ENCODE measurements at regions not wholly inside any gene's neighbourhood (a gene's known extent, or its start where the extent isn't known, plus 50 kb on each side); places are given as distances from the start of the nearest gene placed in this dataset.

GRCh38 chr16:50476486-50477255, 71.5 kb upstream of the NKD1 start:
- TF ChIP-seq EZH2 (IDR thresholded peaks at IDR 0.05; ENCODE audit: borderline replicate concordance, low read depth, low read length, severe bottlenecking) (no peak), GATA2 (IDR thresholded peaks at IDR 0.05; ENCODE audit: insufficient read depth, insufficient read length, low read depth, low read length) (no peak), POLR2A (IDR thresholded peaks at IDR 0.05; ENCODE audit: low read depth, low read length) (no peak), MYC (IDR thresholded peaks at IDR 0.05; ENCODE audit: low read depth, low read length) (no peak), POLR2AphosphoS5 (IDR thresholded peaks at IDR 0.05; ENCODE audit: insufficient read depth, low read depth, low read length) (no peak), FOS (IDR thresholded peaks at IDR 0.05; ENCODE audit: borderline replicate concordance, insufficient read depth, low read length) (no peak), JUN (IDR thresholded peaks at IDR 0.05; ENCODE audit: borderline replicate concordance, insufficient read depth, insufficient read length, low read depth) (no peak)
- TF ChIP-seq, protein P1, sequence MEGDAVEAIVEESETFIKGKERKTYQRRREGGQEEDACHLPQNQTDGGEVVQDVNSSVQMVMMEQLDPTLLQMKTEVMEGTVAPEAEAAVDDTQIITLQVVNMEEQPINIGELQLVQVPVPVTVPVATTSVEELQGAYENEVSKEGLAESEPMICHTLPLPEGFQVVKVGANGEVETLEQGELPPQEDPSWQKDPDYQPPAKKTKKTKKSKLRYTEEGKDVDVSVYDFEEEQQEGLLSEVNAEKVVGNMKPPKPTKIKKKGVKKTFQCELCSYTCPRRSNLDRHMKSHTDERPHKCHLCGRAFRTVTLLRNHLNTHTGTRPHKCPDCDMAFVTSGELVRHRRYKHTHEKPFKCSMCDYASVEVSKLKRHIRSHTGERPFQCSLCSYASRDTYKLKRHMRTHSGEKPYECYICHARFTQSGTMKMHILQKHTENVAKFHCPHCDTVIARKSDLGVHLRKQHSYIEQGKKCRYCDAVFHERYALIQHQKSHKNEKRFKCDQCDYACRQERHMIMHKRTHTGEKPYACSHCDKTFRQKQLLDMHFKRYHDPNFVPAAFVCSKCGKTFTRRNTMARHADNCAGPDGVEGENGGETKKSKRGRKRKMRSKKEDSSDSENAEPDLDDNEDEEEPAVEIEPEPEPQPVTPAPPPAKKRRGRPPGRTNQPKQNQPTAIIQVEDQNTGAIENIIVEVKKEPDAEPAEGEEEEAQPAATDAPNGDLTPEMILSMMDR (IDR thresholded peaks at IDR 0.05; ENCODE audit: extremely low read depth in 1 of 2, insufficient read depth in 1 of 2, low read depth in 1 of 2, low read length in 2 of 2), result no peak
- TF ChIP-seq, protein P2, sequence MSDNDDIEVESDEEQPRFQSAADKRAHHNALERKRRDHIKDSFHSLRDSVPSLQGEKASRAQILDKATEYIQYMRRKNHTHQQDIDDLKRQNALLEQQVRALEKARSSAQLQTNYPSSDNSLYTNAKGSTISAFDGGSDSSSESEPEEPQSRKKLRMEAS (IDR thresholded peaks at IDR 0.05; ENCODE audit: insufficient read depth, insufficient read length), result no peak
- CTCF ChIA-PET, result no interaction called here
- Histone ChIP-seq H3K27ac (ENCODE audit: insufficient read depth, low read depth, low read length) (no peak overlapping the region), H3K36me3 (ENCODE audit: control insufficient read depth in 2 of 2, extremely low read depth in 1 of 2, insufficient read depth in 2 of 2, low read length in 2 of 2) (no peaks in the 10 kb centered on the region), H2AFZ (ENCODE audit: low read depth, low read length) (no peak overlapping the region), H3K4me1 (ENCODE audit: control insufficient read depth, extremely low read depth, insufficient read depth, low read length) (no peaks in the 10 kb centered on the region), H3K27me3 (ENCODE audit: control insufficient read depth in 2 of 2, insufficient read depth in 2 of 2, low read length in 2 of 2) (no peaks in the 10 kb centered on the region), H3K9me1 (replicated peaks; ENCODE audit: control insufficient read depth, extremely low read depth, insufficient read depth, low read length) (no peaks in the 10 kb centered on the region), H3K4me2 (ENCODE audit: insufficient read depth, low read length) (no peak overlapping the region), H3K9ac (replicated peaks; ENCODE audit: extremely low read depth, insufficient read depth, low read length) (no peak overlapping the region), H3K4me3 (replicated peaks in 1 of 3; ENCODE audit: insufficient read depth in 1 of 3, low read depth in 1 of 3, low read length in 3 of 3) (no peak overlapping the region), H4K20me1 (replicated peaks; ENCODE audit: control insufficient read depth, extremely low read depth, insufficient read depth, low read length) (no peaks in the 10 kb centered on the region), H3K9me3 (replicated peaks; ENCODE audit: control insufficient read depth, insufficient read depth, low read length) (no peaks in the 10 kb centered on the region), H3K79me2 (ENCODE audit: control insufficient read depth, insufficient read depth, low read length) (no peaks in the 10 kb centered on the region)
- dilution Hi-C loops (cut with MboI; ENCODE audit: extremely low pct_ligation_motif_present, low sequenced_read_pairs) (no loop called here), intact Hi-C loops (cut with micrococcal nuclease) (no loop called here)
- DNase-seq (ENCODE audit: low read depth, low spot score), result no peak
- POLR2A ChIA-PET, result no interaction called here
- no TSS peak for BruUV-seq (replicated peaks)
- no peak for FAIRE-seq
